Endothelial cell of umbilical vein (primary cell): ENCODE measurements at regions not wholly inside any gene's neighbourhood (a gene's known extent, or its start where the extent isn't known, plus 50 kb on each side); places are given as distances from the start of the nearest gene placed in this dataset.

Experiments
- BruUV-seq: library from RNA; stranded (reverse); fragments of 400-500 nt; replicated peaks from 2 replicates; lab custom pipeline; 2021; lab: Mats Ljungman, UMichigan
- CTCF ChIA-PET: fragments of 300-600, 350-600 bp; sonication (Branson Sonifier 250); formaldehyde crosslinking; loops from one replicate; lab custom pipeline; 2021; ENCODE audit warnings: antibody characterized with exemption, inconsistent platforms; lab: Charles Lee
- POLR2A ChIA-PET: fragments of 300-600, 350-600 bp; sonication (Branson Sonifier 250); formaldehyde crosslinking; loops from one replicate; lab custom pipeline; 2021; ENCODE audit warnings: antibody characterized with exemption, inconsistent platforms; lab: Charles Lee
- DNase-seq: peaks from one replicate; pipeline ENCODE4 v3.0.0-alpha.2; 2011; ENCODE audit warnings: low read depth, low spot score
- FAIRE-seq: peaks from 2 replicates; lab custom pipeline; 2011; peaks lifted over from hg19 to GRCh38; lab: Jason Lieb, UNC
- H2AFZ ChIP-seq: 2 replicates; pipeline ENCODE4 v1.6.0; 2012; ENCODE audit warnings: low read depth, low read length, control low read depth, inconsistent platforms
- H3K27ac ChIP-seq: 2 replicates; pipeline ENCODE4 v1.5.1; 2011; ENCODE audit warnings: low read depth, mild to moderate bottlenecking, control low read depth, low read length, moderate library complexity; ENCODE audit not compliant: insufficient read depth
- H3K27me3 ChIP-seq, 2 experiments: 2 replicates each; pipeline versions ENCODE4 v1.6.0 to v1.6.1; 2011; ENCODE audit warnings: low read length in 2 of 2, mixed read lengths in 1 of 2; ENCODE audit not compliant: control insufficient read depth in 2 of 2, insufficient read depth in 2 of 2
- H3K36me3 ChIP-seq, 2 experiments: 2 replicates in 1 of 2; 3 replicates in 1 of 2; pipeline ENCODE4 v1.5.1; 2011; ENCODE audit warnings: low read length in 2 of 2, mild to moderate bottlenecking in 1 of 2, moderate library complexity in 1 of 2; ENCODE audit not compliant: control insufficient read depth in 2 of 2, insufficient read depth in 2 of 2; ENCODE audit errors: extremely low read depth in 1 of 2
- H3K4me1 ChIP-seq: 3 replicates; pipeline ENCODE4 v1.5.1; 2011; ENCODE audit warnings: mild to moderate bottlenecking, low read length; ENCODE audit not compliant: control insufficient read depth, insufficient read depth; ENCODE audit errors: extremely low read depth
- H3K4me2 ChIP-seq: 2 replicates; pipeline ENCODE4 v1.6.1; 2011; ENCODE audit warnings: low read length, control low read depth, mixed read lengths; ENCODE audit not compliant: insufficient read depth
- H3K4me3 ChIP-seq, 3 experiments: fragments of 200-600 bp in 1 of 3; sonication (generic), shearing (Covaris generic) in 1 of 3; replicated peaks in 1 of 3; 2 replicates each; pipeline ENCODE4 v1.5.1; 2011 to 2016; ENCODE audit warnings: control low read depth in 3 of 3, low read length in 3 of 3, mild to moderate bottlenecking in 2 of 3, inconsistent platforms in 1 of 3, low read depth in 1 of 3, moderate library complexity in 1 of 3; ENCODE audit not compliant: insufficient read depth in 1 of 3
- H3K79me2 ChIP-seq: 2 replicates; pipeline ENCODE4 v1.6.0; 2012; ENCODE audit warnings: low read length, inconsistent platforms; ENCODE audit not compliant: control insufficient read depth, insufficient read depth
- H3K9ac ChIP-seq: replicated peaks from 2 replicates; pipeline ENCODE3; 2011; ENCODE audit warnings: low read length, control low read depth; ENCODE audit not compliant: insufficient read depth; ENCODE audit errors: extremely low read depth
- H3K9me1 ChIP-seq: replicated peaks from 3 replicates; pipeline ENCODE4 v1.6.0; 2011; ENCODE audit warnings: mild to moderate bottlenecking, low read length; ENCODE audit not compliant: control insufficient read depth, insufficient read depth; ENCODE audit errors: extremely low read depth
- H3K9me3 ChIP-seq: replicated peaks from 2 replicates; pipeline ENCODE4 v1.5.1; 2012; ENCODE audit warnings: low read length, inconsistent platforms; ENCODE audit not compliant: control insufficient read depth, insufficient read depth
- H4K20me1 ChIP-seq: replicated peaks from 2 replicates; pipeline ENCODE3; 2011; ENCODE audit warnings: mild to moderate bottlenecking, low read length; ENCODE audit not compliant: control insufficient read depth, insufficient read depth; ENCODE audit errors: extremely low read depth
- CTCF ChIP-seq, 2 donors: IDR thresholded peaks; 1 replicate in 1 of 2; 2 replicates in 1 of 2; pipeline ENCODE4 v1.5.1; 2011; ENCODE audit warnings: low read length in 2 of 2, mild to moderate bottlenecking in 2 of 2, moderate library complexity in 2 of 2, control low read depth in 1 of 2, inconsistent platforms in 1 of 2, low read depth in 1 of 2; ENCODE audit not compliant: insufficient read depth in 1 of 2; ENCODE audit errors: extremely low read depth in 1 of 2
- EZH2 ChIP-seq: IDR thresholded peaks from 2 replicates; pipeline ENCODE4 v1.6.1; 2012; ENCODE audit warnings: borderline replicate concordance, low read depth, mild to moderate bottlenecking, moderate library complexity, low read length, inconsistent platforms; ENCODE audit not compliant: severe bottlenecking
- JUN ChIP-seq: IDR thresholded peaks from 2 replicates; pipeline ENCODE4 v1.6.1; 2011; ENCODE audit warnings: borderline replicate concordance, low read depth; ENCODE audit not compliant: insufficient read length, insufficient read depth
- POLR2A ChIP-seq: IDR thresholded peaks from 2 replicates; pipeline ENCODE4 v1.6.1; 2012; ENCODE audit warnings: low read depth, mild to moderate bottlenecking, control low read depth, low read length
- POLR2AphosphoS5 ChIP-seq: IDR thresholded peaks from 2 replicates; pipeline ENCODE4 v1.6.1; 2012; ENCODE audit warnings: low read depth, mild to moderate bottlenecking, control low read depth, low read length, moderate library complexity; ENCODE audit not compliant: insufficient read depth
- dilution Hi-C: fragments of 300-500 bp; cut with MboI; formaldehyde crosslinking; loops from one replicate; pipeline ENCODE4 v1.15.0; 2019; ENCODE audit warnings: low sequenced_read_pairs; ENCODE audit not compliant: extremely low pct_ligation_motif_present
- intact Hi-C: fragments of 100-400 bp; cut with micrococcal nuclease; formaldehyde crosslinking; loops from one replicate; pipeline ENCODE4 v1.10.0; 2022
- TF ChIP-seq, protein P1 (sequence below): IDR thresholded peaks from 2 replicates; pipeline ENCODE4 v1.6.1; 2011; ENCODE audit not compliant: insufficient read depth, insufficient read length

GRCh38 chr1:30061292-30062220 is 661.8 kb downstream of the MATN1 start:
- FAIRE-seq (no peak), DNase-seq (no peak)
- H4K20me1 ChIP-seq: no peaks in the 10 kb centered on the region
- ChIA-PET POLR2A (no interaction called here), CTCF (no interaction called here)
- no peaks in the 10 kb centered on the region for H3K4me1 ChIP-seq
- H3K9me1 ChIP-seq: no peaks in the 10 kb centered on the region
- no peak overlapping the region for H3K4me2 ChIP-seq
- H3K9ac ChIP-seq: no peak overlapping the region
- H2AFZ ChIP-seq: no peak overlapping the region
- intact Hi-C loops: no loop called here
- H3K9me3 ChIP-seq: no peaks in the 10 kb centered on the region
- H3K27ac ChIP-seq: no peak overlapping the region
- dilution Hi-C loops: no loop called here
- no peak overlapping the region for H3K4me3 ChIP-seq
- TF ChIP-seq POLR2AphosphoS5 (no peak), CTCF (IDR thresholded peaks at IDR 0.05; ENCODE audit: extremely low read depth in 1 of 2, insufficient read depth in 1 of 2, low read depth in 1 of 2, low read length in 2 of 2) (no peak), EZH2 (no peak), JUN (no peak), POLR2A (no peak)
- TF ChIP-seq, protein P1, sequence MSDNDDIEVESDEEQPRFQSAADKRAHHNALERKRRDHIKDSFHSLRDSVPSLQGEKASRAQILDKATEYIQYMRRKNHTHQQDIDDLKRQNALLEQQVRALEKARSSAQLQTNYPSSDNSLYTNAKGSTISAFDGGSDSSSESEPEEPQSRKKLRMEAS: no peak
- H3K36me3 ChIP-seq: no peaks in the 10 kb centered on the region
- H3K79me2 ChIP-seq: no peaks in the 10 kb centered on the region
- H3K27me3 ChIP-seq: no peaks in the 10 kb centered on the region
- BruUV-seq: no TSS peak
